ENCODE measurements at regions not wholly inside any gene's neighbourhood (a gene's known extent, or its start where the extent isn't known, plus 50 kb on each side); places are given as distances from the start of the nearest gene placed in this dataset.

DNA sequence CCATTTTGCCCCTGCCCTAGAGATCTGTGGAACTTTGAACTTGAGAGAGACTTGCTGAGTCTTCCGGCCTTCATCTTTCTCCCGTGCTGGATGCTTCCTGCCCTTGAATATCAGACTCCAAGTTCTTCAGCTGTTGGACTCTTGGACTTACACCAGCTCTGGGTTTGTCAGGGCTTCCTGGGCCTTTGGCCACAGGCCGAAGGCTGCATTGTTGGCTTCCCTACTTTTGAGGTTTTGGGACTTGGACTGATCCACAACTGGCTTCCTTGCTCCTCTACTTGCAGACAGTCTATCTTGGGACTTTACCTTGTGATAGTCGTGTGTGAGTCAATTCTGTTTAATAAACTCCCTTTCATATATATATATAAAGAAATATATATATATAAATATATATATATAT, 1071.0 kb downstream of the ADGRL3 start:
- Histone ChIP-seq H3K4me2 (no peak overlapping the region), H4K20me1 (ENCODE audit: insufficient read depth) (no peaks in the 10 kb centered on the region), H3K9me3 (no peaks in the 10 kb centered on the region), H3K4me1 (ENCODE audit: control insufficient read depth in 1 of 2, insufficient read depth in 2 of 2, low read depth in 1 of 2, low read length in 1 of 2) (no peaks in the 10 kb centered on the region), H3K9ac (no peak overlapping the region), H3K36me3 (replicated peaks in 1 of 2; ENCODE audit: control insufficient read depth in 1 of 2, insufficient read depth in 2 of 2, low read length in 1 of 2) (no peaks in the 10 kb centered on the region), H3K79me2 (ENCODE audit: insufficient read depth) (no peaks in the 10 kb centered on the region), H3K4me3 (ENCODE audit: low read depth in 2 of 2, low read length in 1 of 2) (no peak overlapping the region), H2AFZ (ENCODE audit: low read depth) (no peak overlapping the region), H3K27ac (ENCODE audit: low read depth in 2 of 2, low read length in 1 of 2) (no peak overlapping the region), H3F3A (replicated peaks; ENCODE audit: insufficient read depth) (no peaks in the 10 kb centered on the region), H3K27me3 (ENCODE audit: insufficient read depth) (no peaks in the 10 kb centered on the region), H3K9me2 (no peaks in the 10 kb centered on the region)
- CTCF ChIA-PET = no interaction called here
- TF ChIP-seq CHD2 (IDR thresholded peaks at IDR 0.05; ENCODE audit: low read length, partially characterized antibody) = no peak
- DNase-seq = no peak
- POLR2A ChIA-PET = no interaction called here
- 75% methylated on average over 4 of the region's 4 CpGs for WGBS (ENCODE audit: low lambda C conversion rate)

DNA sequence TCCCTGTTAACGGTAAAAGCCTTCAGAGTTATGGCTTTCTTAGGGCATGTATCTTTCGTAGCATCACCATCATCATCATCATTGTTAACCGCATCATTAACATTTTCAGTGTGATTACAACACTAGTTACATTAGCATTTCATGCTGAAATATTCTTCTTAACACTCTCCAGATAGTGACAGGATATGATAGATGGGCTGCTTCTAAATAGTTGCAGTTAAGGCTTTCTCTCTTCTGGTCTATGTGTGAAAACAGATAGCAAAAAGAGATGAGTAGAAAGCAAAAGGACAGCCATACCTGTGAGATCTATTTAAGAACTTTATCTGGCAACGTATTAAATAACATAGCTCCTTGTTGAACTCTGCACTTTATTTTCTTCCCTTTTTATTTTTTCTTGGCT, 1069.8 kb downstream of the ADGRL3 start:
- no peaks in the 10 kb centered on the region for H3K4me1 ChIP-seq (ENCODE audit: control insufficient read depth in 1 of 2, insufficient read depth in 2 of 2, low read depth in 1 of 2, low read length in 1 of 2)
- no peak overlapping the region for H3K4me2 ChIP-seq
- no peaks in the 10 kb centered on the region for H3K9me2 ChIP-seq
- no peaks in the 10 kb centered on the region for H3K79me2 ChIP-seq (ENCODE audit: insufficient read depth)
- POLR2A ChIA-PET = no interaction called here
- CTCF ChIA-PET = interaction anchor here (0.9 kb wide), 1 partner anchor 15 kb away, joined by 3 read pairs; no protein-coding TSS in a partner anchor
- no peaks in the 10 kb centered on the region for H3F3A ChIP-seq (replicated peaks; ENCODE audit: insufficient read depth)
- no peak overlapping the region for H3K4me3 ChIP-seq (ENCODE audit: low read depth in 2 of 2, low read length in 1 of 2)
- no peak overlapping the region for H3K27ac ChIP-seq (ENCODE audit: low read depth in 2 of 2, low read length in 1 of 2)
- 71% methylated on average over 4 of the region's 4 CpGs for WGBS (ENCODE audit: low lambda C conversion rate)
- no peaks in the 10 kb centered on the region for H4K20me1 ChIP-seq (ENCODE audit: insufficient read depth)
- H2AFZ ChIP-seq (ENCODE audit: low read depth) = no peak overlapping the region
- DNase-seq = no peak
- no peak for TF ChIP-seq REST (IDR thresholded peaks at IDR 0.05; ENCODE audit: low read depth, low read length)
- no peak for TF ChIP-seq YY1 (IDR thresholded peaks at IDR 0.05; ENCODE audit: low read depth)
- TF ChIP-seq RFX5 (IDR thresholded peaks at IDR 0.05; ENCODE audit: low read length) = no peak
- TF ChIP-seq FOXM1 (IDR thresholded peaks at IDR 0.05; ENCODE audit: low read depth) = no peak
- TF ChIP-seq ELF1 (IDR thresholded peaks at IDR 0.05) = no peak
- TF ChIP-seq RAD21 (IDR thresholded peaks at IDR 0.05; ENCODE audit: low read length) = no peak
- TF ChIP-seq, protein P1, sequence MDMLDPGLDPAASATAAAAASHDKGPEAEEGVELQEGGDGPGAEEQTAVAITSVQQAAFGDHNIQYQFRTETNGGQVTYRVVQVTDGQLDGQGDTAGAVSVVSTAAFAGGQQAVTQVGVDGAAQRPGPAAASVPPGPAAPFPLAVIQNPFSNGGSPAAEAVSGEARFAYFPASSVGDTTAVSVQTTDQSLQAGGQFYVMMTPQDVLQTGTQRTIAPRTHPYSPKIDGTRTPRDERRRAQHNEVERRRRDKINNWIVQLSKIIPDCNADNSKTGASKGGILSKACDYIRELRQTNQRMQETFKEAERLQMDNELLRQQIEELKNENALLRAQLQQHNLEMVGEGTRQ (IDR thresholded peaks at IDR 0.05; ENCODE audit: borderline replicate concordance, low read depth, low read length) = no peak
- TF ChIP-seq CHD2 (IDR thresholded peaks at IDR 0.05; ENCODE audit: low read length, partially characterized antibody) = no peak
- TF ChIP-seq, protein P2, sequence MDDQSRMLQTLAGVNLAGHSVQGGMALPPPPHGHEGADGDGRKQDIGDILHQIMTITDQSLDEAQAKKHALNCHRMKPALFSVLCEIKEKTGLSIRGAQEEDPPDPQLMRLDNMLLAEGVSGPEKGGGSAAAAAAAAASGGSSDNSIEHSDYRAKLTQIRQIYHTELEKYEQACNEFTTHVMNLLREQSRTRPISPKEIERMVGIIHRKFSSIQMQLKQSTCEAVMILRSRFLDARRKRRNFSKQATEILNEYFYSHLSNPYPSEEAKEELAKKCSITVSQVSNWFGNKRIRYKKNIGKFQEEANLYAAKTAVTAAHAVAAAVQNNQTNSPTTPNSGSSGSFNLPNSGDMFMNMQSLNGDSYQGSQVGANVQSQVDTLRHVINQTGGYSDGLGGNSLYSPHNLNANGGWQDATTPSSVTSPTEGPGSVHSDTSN (IDR thresholded peaks at IDR 0.05) = no peak
- no peak for TF ChIP-seq FOXJ3 (CRISPR knock-in tag; IDR thresholded peaks at IDR 0.05)
- TF ChIP-seq TAF1 (IDR thresholded peaks at IDR 0.05; ENCODE audit: borderline replicate concordance, low read depth, low read length) = no peak
- TF ChIP-seq TEAD4 (IDR thresholded peaks at IDR 0.05; ENCODE audit: borderline replicate concordance, insufficient read depth) = no peak
- TF ChIP-seq USF1 (IDR thresholded peaks at IDR 0.05; ENCODE audit: borderline replicate concordance, low read depth) = no peak
- no peak for TF ChIP-seq TCF12 (IDR thresholded peaks at IDR 0.05)
- TF ChIP-seq SIN3A (IDR thresholded peaks at IDR 0.05; ENCODE audit: borderline replicate concordance, low read depth, low read length) = no peak
- TF ChIP-seq GABPA (IDR thresholded peaks at IDR 0.05; ENCODE audit: low read depth) = no peak
- no peaks in the 10 kb centered on the region for H3K27me3 ChIP-seq (ENCODE audit: insufficient read depth)
- H3K9me3 ChIP-seq = no peaks in the 10 kb centered on the region
- no peak overlapping the region for H3K9ac ChIP-seq
- no peaks in the 10 kb centered on the region for H3K36me3 ChIP-seq (replicated peaks in 1 of 2; ENCODE audit: control insufficient read depth in 1 of 2, insufficient read depth in 2 of 2, low read length in 1 of 2)
